ENCODE measurements at regions not wholly inside any gene's neighbourhood (a gene's known extent, or its start where the extent isn't known, plus 50 kb on each side); places are given as distances from the start of the nearest gene placed in this dataset.

DNA sequence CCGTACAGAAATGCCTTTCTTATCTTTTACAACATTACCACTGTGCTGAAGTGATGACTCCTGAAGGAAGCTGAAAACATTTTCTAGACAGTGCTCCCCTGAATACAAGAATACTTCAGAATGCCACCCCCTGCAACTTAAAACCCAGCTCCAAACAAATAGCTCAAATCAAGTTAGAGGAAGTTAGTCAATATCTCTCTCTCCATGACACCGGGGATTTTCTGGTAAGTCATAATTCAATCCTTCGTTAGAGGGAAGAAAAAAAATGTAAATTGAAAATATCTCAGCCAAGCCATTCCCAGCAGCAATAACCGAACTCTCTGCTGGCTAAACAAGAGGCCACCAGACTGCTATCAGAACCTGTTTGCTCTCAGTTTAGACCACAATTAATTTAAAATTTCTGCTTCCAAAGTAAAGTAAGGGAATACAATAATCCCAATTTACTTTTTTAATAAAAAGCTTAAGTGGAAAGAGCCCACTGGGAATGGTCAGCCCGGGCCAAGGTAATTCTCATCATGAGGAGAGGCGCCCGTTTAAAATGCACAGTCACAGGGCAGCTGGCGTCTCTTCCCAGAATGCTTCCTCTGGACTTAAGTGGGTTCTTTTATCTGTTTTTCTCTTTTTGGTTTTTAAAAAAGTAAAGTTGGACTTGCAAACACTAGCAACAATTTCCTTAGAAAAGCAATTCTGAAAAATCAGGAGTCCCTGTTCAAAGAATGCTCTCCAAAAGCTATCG is 710.1 kb upstream of the STXBP6 start:
- in situ Hi-C loops (cut with MboI): no loop called here
- CTCF ChIA-PET (ENCODE audit: low intra/inter-chr PET ratio): no interaction called here
- H3K27me3 ChIP-seq (ENCODE audit: control insufficient read depth in 2 of 2, insufficient read depth in 2 of 2, low read length in 2 of 2): no peaks in the 10 kb centered on the region
- 2% methylated on average over 9 of the region's 9 CpGs for WGBS (ENCODE audit: insufficient coverage, low coverage, missing lambda C conversion rate)
- H3K9me1 ChIP-seq (ENCODE audit: control insufficient read depth, insufficient read depth, low read length): no peaks in the 10 kb centered on the region
- no peak for ATAC-seq
- H3K9ac ChIP-seq (ENCODE audit: insufficient read depth in 1 of 2, low read depth in 2 of 2, low read length in 2 of 2): no peak overlapping the region
- H2AFZ ChIP-seq (ENCODE audit: low read depth, low read length): no peak overlapping the region
- no peak overlapping the region for H3K27ac ChIP-seq (ENCODE audit: extremely low read depth, low read depth, low read length)
- H3K4me2 ChIP-seq (ENCODE audit: insufficient read depth, low read length): no peak overlapping the region
- TF ChIP-seq EP300 (IDR thresholded peaks at IDR 0.05; ENCODE audit: low read length): no peak
- no peak for TF ChIP-seq KLF6 (CRISPR knock-in tag; IDR thresholded peaks at IDR 0.05; ENCODE audit: borderline replicate concordance)
- TF ChIP-seq, protein P1, sequence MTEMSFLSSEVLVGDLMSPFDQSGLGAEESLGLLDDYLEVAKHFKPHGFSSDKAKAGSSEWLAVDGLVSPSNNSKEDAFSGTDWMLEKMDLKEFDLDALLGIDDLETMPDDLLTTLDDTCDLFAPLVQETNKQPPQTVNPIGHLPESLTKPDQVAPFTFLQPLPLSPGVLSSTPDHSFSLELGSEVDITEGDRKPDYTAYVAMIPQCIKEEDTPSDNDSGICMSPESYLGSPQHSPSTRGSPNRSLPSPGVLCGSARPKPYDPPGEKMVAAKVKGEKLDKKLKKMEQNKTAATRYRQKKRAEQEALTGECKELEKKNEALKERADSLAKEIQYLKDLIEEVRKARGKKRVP (CRISPR knock-in tag; IDR thresholded peaks at IDR 0.05): no peak
- TF ChIP-seq, protein P2, sequence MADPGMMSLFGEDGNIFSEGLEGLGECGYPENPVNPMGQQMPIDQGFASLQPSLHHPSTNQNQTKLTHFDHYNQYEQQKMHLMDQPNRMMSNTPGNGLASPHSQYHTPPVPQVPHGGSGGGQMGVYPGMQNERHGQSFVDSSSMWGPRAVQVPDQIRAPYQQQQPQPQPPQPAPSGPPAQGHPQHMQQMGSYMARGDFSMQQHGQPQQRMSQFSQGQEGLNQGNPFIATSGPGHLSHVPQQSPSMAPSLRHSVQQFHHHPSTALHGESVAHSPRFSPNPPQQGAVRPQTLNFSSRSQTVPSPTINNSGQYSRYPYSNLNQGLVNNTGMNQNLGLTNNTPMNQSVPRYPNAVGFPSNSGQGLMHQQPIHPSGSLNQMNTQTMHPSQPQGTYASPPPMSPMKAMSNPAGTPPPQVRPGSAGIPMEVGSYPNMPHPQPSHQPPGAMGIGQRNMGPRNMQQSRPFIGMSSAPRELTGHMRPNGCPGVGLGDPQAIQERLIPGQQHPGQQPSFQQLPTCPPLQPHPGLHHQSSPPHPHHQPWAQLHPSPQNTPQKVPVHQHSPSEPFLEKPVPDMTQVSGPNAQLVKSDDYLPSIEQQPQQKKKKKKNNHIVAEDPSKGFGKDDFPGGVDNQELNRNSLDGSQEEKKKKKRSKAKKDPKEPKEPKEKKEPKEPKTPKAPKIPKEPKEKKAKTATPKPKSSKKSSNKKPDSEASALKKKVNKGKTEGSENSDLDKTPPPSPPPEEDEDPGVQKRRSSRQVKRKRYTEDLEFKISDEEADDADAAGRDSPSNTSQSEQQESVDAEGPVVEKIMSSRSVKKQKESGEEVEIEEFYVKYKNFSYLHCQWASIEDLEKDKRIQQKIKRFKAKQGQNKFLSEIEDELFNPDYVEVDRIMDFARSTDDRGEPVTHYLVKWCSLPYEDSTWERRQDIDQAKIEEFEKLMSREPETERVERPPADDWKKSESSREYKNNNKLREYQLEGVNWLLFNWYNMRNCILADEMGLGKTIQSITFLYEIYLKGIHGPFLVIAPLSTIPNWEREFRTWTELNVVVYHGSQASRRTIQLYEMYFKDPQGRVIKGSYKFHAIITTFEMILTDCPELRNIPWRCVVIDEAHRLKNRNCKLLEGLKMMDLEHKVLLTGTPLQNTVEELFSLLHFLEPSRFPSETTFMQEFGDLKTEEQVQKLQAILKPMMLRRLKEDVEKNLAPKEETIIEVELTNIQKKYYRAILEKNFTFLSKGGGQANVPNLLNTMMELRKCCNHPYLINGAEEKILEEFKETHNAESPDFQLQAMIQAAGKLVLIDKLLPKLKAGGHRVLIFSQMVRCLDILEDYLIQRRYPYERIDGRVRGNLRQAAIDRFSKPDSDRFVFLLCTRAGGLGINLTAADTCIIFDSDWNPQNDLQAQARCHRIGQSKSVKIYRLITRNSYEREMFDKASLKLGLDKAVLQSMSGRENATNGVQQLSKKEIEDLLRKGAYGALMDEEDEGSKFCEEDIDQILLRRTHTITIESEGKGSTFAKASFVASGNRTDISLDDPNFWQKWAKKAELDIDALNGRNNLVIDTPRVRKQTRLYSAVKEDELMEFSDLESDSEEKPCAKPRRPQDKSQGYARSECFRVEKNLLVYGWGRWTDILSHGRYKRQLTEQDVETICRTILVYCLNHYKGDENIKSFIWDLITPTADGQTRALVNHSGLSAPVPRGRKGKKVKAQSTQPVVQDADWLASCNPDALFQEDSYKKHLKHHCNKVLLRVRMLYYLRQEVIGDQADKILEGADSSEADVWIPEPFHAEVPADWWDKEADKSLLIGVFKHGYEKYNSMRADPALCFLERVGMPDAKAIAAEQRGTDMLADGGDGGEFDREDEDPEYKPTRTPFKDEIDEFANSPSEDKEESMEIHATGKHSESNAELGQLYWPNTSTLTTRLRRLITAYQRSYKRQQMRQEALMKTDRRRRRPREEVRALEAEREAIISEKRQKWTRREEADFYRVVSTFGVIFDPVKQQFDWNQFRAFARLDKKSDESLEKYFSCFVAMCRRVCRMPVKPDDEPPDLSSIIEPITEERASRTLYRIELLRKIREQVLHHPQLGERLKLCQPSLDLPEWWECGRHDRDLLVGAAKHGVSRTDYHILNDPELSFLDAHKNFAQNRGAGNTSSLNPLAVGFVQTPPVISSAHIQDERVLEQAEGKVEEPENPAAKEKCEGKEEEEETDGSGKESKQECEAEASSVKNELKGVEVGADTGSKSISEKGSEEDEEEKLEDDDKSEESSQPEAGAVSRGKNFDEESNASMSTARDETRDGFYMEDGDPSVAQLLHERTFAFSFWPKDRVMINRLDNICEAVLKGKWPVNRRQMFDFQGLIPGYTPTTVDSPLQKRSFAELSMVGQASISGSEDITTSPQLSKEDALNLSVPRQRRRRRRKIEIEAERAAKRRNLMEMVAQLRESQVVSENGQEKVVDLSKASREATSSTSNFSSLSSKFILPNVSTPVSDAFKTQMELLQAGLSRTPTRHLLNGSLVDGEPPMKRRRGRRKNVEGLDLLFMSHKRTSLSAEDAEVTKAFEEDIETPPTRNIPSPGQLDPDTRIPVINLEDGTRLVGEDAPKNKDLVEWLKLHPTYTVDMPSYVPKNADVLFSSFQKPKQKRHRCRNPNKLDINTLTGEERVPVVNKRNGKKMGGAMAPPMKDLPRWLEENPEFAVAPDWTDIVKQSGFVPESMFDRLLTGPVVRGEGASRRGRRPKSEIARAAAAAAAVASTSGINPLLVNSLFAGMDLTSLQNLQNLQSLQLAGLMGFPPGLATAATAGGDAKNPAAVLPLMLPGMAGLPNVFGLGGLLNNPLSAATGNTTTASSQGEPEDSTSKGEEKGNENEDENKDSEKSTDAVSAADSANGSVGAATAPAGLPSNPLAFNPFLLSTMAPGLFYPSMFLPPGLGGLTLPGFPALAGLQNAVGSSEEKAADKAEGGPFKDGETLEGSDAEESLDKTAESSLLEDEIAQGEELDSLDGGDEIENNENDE (IDR thresholded peaks at IDR 0.05; ENCODE audit: low read depth, low read length): no peak
- TF ChIP-seq, protein P3, sequence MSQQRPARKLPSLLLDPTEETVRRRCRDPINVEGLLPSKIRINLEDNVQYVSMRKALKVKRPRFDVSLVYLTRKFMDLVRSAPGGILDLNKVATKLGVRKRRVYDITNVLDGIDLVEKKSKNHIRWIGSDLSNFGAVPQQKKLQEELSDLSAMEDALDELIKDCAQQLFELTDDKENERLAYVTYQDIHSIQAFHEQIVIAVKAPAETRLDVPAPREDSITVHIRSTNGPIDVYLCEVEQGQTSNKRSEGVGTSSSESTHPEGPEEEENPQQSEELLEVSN (IDR thresholded peaks at IDR 0.05; ENCODE audit: borderline replicate concordance in 1 of 2, extremely low read depth in 1 of 2, insufficient read depth in 1 of 2, insufficient read length in 1 of 2, low read depth in 1 of 2, low read length in 1 of 2, poor library complexity in 1 of 2, severe bottlenecking in 1 of 2): no peak
- TF ChIP-seq HOMEZ (CRISPR knock-in tag; IDR thresholded peaks at IDR 0.05): no peak
- no peak for FAIRE-seq
- no peaks in the 10 kb centered on the region for H3K36me3 ChIP-seq (ENCODE audit: control insufficient read depth, insufficient read depth, low read length)
- H3K79me2 ChIP-seq (ENCODE audit: control insufficient read depth, insufficient read depth, low read length): no peaks in the 10 kb centered on the region
- intact Hi-C loops (cut with micrococcal nuclease): no loop called here
- H3K4me3 ChIP-seq: no peak overlapping the region
- no peaks in the 10 kb centered on the region for H3K9me3 ChIP-seq (replicated peaks; ENCODE audit: control insufficient read depth, insufficient read depth, low read depth, low read length)
- no peak for DNase-seq (ENCODE audit: extremely low read depth in 1 of 4, low spot score in 3 of 4)
- BruUV-seq (replicated peaks): no TSS peak
- POLR2A ChIA-PET: no interaction called here
- H4K20me1 ChIP-seq (replicated peaks; ENCODE audit: control insufficient read depth, insufficient read depth, low read length): no peaks in the 10 kb centered on the region
- H3K4me1 ChIP-seq (replicated peaks in 1 of 2; ENCODE audit: control insufficient read depth in 2 of 2, insufficient read depth in 2 of 2, low read length in 2 of 2): no peaks in the 10 kb centered on the region

Measured in K562 (cell line).